ENCODE measurements at regions not wholly inside any gene's neighbourhood (a gene's known extent, or its start where the extent isn't known, plus 50 kb on each side); places are given as distances from the start of the nearest gene placed in this dataset.

DNA sequence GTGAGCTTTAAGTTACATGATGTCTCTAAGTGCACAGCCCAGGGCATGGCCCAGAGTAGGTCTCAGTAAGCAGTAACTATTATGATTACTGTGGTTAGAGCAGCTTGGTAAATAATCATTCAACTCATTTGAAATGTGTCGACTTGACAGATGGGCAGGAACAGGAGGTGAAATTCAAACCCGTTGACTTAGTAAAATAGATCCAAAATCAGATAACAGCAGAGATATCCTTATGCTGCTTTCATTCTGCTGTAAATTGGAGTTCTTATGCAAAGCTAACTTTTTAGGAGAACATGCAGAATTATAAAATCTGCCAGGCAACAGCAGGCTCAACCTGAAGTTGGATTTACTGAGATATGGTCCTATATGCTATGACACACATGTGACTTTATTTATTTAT lies 118.7 kb upstream of the KLHL25 start:
- TF ChIP-seq, protein P1, sequence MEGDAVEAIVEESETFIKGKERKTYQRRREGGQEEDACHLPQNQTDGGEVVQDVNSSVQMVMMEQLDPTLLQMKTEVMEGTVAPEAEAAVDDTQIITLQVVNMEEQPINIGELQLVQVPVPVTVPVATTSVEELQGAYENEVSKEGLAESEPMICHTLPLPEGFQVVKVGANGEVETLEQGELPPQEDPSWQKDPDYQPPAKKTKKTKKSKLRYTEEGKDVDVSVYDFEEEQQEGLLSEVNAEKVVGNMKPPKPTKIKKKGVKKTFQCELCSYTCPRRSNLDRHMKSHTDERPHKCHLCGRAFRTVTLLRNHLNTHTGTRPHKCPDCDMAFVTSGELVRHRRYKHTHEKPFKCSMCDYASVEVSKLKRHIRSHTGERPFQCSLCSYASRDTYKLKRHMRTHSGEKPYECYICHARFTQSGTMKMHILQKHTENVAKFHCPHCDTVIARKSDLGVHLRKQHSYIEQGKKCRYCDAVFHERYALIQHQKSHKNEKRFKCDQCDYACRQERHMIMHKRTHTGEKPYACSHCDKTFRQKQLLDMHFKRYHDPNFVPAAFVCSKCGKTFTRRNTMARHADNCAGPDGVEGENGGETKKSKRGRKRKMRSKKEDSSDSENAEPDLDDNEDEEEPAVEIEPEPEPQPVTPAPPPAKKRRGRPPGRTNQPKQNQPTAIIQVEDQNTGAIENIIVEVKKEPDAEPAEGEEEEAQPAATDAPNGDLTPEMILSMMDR (IDR thresholded peaks at IDR 0.05; ENCODE audit: insufficient read depth, low read depth, low read length): no peak
- no peak for TF ChIP-seq EZH2 (IDR thresholded peaks at IDR 0.05; ENCODE audit: insufficient read depth, low read length)

All from astrocyte (in vitro differentiated cells and primary cell).